ENCODE measurements at regions not wholly inside any gene's neighbourhood (a gene's known extent, or its start where the extent isn't known, plus 50 kb on each side); places are given as distances from the start of the nearest gene placed in this dataset.

DNA sequence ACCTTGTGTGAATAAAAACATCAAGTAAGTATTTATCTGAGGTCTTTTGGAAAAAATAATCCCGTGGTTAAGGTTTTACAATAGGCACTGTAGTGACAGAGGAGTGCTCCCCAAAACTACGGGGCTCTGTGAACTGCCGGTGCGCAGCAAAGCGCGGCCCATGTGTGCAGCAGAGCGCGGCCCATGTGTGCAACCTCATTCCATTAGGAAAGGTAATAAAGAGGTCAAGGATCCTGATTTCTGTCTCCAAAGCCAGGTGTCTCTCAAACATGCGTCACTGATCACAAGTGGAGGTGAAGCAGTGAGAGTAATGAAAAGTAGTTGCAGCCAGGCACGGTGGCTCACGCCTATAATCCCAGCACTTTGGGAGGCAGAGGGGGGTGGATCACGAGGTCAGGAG, 58.7 kb downstream of the MRPL57 start:
- intact Hi-C loops (cut with micrococcal nuclease), result no loop called here

DNA sequence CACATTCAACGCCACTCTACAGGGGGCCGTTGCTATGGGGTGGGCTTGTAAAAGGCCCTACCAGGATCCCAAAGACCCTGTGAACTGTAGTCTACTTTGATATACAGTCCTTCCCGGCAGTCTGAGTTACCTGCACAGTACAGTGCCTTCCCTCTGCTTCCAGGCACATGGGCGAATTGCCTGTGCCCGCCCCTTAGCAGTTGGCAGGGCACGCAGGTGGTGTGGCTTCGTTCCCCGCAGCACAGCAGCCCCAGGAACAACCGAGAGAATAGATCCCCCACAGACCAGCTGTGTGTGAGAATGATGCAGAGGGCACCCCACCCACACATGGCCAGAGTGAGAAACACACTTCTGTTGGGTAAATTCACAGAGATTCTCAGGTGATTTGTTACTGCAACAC, 60.6 kb downstream of the MRPL57 start:
- H3K27me3 Mint-ChIP-seq (ENCODE audit: low read depth in 2 of 2), result peaks cover 3 to 12% of the 10 kb centered on the region in 2 donors
- H3K27ac Mint-ChIP-seq, result no peak overlapping the region
- no peak for ATAC-seq
- TF ChIP-seq, protein P1, sequence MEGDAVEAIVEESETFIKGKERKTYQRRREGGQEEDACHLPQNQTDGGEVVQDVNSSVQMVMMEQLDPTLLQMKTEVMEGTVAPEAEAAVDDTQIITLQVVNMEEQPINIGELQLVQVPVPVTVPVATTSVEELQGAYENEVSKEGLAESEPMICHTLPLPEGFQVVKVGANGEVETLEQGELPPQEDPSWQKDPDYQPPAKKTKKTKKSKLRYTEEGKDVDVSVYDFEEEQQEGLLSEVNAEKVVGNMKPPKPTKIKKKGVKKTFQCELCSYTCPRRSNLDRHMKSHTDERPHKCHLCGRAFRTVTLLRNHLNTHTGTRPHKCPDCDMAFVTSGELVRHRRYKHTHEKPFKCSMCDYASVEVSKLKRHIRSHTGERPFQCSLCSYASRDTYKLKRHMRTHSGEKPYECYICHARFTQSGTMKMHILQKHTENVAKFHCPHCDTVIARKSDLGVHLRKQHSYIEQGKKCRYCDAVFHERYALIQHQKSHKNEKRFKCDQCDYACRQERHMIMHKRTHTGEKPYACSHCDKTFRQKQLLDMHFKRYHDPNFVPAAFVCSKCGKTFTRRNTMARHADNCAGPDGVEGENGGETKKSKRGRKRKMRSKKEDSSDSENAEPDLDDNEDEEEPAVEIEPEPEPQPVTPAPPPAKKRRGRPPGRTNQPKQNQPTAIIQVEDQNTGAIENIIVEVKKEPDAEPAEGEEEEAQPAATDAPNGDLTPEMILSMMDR (IDR thresholded peaks at IDR 0.05), result no peak
- no peaks in the 10 kb centered on the region for H3K36me3 Mint-ChIP-seq
- intact Hi-C loops (cut with micrococcal nuclease), result no loop called here
- H3K4me1 Mint-ChIP-seq, result peaks cover 0 to 6% of the 10 kb centered on the region in 2 donors
- Histone ChIP-seq H3K36me3 (ENCODE audit: control insufficient read depth, insufficient read depth, low read length) (no peaks in the 10 kb centered on the region), H3K9me3 (ENCODE audit: control insufficient read depth, insufficient read depth, low read length) (no peaks in the 10 kb centered on the region), H3K27me3 (ENCODE audit: control insufficient read depth, insufficient read depth, low read length) (no peaks in the 10 kb centered on the region), H3K4me3 (ENCODE audit: low read length) (no peak overlapping the region), H3K27ac (ENCODE audit: low read length) (no peak overlapping the region), H3K4me1 (ENCODE audit: control insufficient read depth, insufficient read depth, low read length) (no peaks in the 10 kb centered on the region)
- no peaks in the 10 kb centered on the region for H3K9me3 Mint-ChIP-seq
- 43% methylated on average over 9 of the region's 9 CpGs for WGBS (ENCODE audit: insufficient coverage)
- no peak for DNase-seq
- H3K4me3 Mint-ChIP-seq, result no peak overlapping the region

More for the DNA sequence above, 58.7 kb downstream of the MRPL57 start:
- Mint-ChIP-seq H3K4me1 (no peaks in the 10 kb centered on the region), H3K27ac (no peak overlapping the region), H3K9me3 (no peaks in the 10 kb centered on the region), H3K27me3 (ENCODE audit: low read depth in 2 of 2) (peaks cover 3 to 4% of the 10 kb centered on the region in 2 donors), H3K36me3 (no peaks in the 10 kb centered on the region), H3K4me3 (no peak overlapping the region)
- H3K9me3 ChIP-seq (ENCODE audit: control insufficient read depth, insufficient read depth, low read length), result no peaks in the 10 kb centered on the region
- WGBS (ENCODE audit: insufficient coverage), result 89% methylated on average over 12 of the region's 12 CpGs
- DNase-seq, result no peak
- no peak overlapping the region for H3K4me3 ChIP-seq (ENCODE audit: low read length)
- H3K27ac ChIP-seq (ENCODE audit: low read length), result no peak overlapping the region
- TF ChIP-seq, protein P1 (IDR thresholded peaks at IDR 0.05), result no peak
- no peaks in the 10 kb centered on the region for H3K4me1 ChIP-seq (ENCODE audit: control insufficient read depth, insufficient read depth, low read length)
- ATAC-seq, result no peak
- H3K27me3 ChIP-seq (ENCODE audit: control insufficient read depth, insufficient read depth, low read length), result no peaks in the 10 kb centered on the region
- no peaks in the 10 kb centered on the region for H3K36me3 ChIP-seq (ENCODE audit: control insufficient read depth, insufficient read depth, low read length)

DNA sequence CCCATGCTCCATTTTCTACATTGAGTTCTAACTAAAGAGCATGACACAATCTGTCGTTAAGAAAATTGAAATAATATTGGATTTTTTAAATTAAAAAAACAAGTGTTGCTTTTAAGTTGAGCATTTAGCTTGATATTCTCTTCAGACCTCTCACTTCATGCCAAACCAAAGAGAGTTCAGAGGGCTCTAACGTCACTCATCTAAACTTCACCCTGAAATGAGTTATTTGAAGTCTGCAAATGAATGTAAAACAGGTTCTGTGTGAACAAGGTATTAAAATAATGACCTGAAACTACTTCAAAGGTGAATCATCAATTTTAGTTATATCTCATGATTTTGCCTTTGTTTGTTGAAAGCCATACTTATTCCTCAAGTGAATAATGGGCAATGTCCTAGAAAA, 61.8 kb downstream of the MRPL57 start:
- intact Hi-C loops (cut with micrococcal nuclease), result no loop called here

DNA sequence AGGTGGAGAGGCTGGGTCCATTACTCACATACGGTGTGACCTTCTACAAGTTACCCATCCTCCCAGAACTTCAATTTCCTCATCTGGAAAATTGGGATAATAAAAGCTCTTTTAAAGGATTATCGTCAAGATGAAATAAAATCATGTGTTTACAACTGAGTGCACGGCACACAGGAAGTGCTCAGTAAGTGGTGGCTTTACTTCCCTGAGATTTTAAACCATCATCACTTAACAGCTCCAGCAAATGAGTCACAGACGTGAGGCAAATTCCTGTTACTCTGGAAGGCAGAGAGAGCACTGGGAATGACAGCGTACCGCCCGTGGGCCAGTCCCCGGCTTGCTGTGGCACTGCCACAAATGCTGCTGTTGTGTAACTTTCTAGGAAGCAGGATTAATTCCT, 64.1 kb downstream of the MRPL57 start:
- Mint-ChIP-seq H3K4me3 (no peak overlapping the region), H3K27me3 (ENCODE audit: low read depth in 2 of 2) (peaks cover 3 to 12% of the 10 kb centered on the region in 2 donors), H3K27ac (no peak overlapping the region), H3K36me3 (no peaks in the 10 kb centered on the region), H3K9me3 (no peaks in the 10 kb centered on the region), H3K4me1 (peaks cover 0 to 6% of the 10 kb centered on the region in 2 donors)
- H3K36me3 ChIP-seq (ENCODE audit: control insufficient read depth, insufficient read depth, low read length), result no peaks in the 10 kb centered on the region
- no peak for ATAC-seq
- no peaks in the 10 kb centered on the region for H3K9me3 ChIP-seq (ENCODE audit: control insufficient read depth, insufficient read depth, low read length)
- H3K4me3 ChIP-seq (ENCODE audit: low read length), result no peak overlapping the region
- WGBS (ENCODE audit: insufficient coverage), result 52% methylated on average over 7 of the region's 8 CpGs
- TF ChIP-seq, protein P1 (IDR thresholded peaks at IDR 0.05), result no peak
- no peak for DNase-seq
- no peaks in the 10 kb centered on the region for H3K27me3 ChIP-seq (ENCODE audit: control insufficient read depth, insufficient read depth, low read length)
- no peak overlapping the region for H3K27ac ChIP-seq (ENCODE audit: low read length)
- H3K4me1 ChIP-seq (ENCODE audit: control insufficient read depth, insufficient read depth, low read length), result no peaks in the 10 kb centered on the region
- intact Hi-C loops (cut with micrococcal nuclease), result no loop called here

More for the DNA sequence above, 61.8 kb downstream of the MRPL57 start:
- no peaks in the 10 kb centered on the region for H3K27me3 ChIP-seq (ENCODE audit: control insufficient read depth, insufficient read depth, low read length)
- no peak overlapping the region for H3K4me3 Mint-ChIP-seq
- H3K36me3 ChIP-seq (ENCODE audit: control insufficient read depth, insufficient read depth, low read length), result no peaks in the 10 kb centered on the region
- H3K27me3 Mint-ChIP-seq (ENCODE audit: low read depth in 2 of 2), result peaks cover 3 to 12% of the 10 kb centered on the region in 2 donors
- WGBS (ENCODE audit: insufficient coverage), result no CpG with 5 or more reads among the region's 2 CpGs
- H3K27ac ChIP-seq (ENCODE audit: low read length), result no peak overlapping the region
- DNase-seq (no peak), ATAC-seq (no peak)
- H3K9me3 ChIP-seq (ENCODE audit: control insufficient read depth, insufficient read depth, low read length), result no peaks in the 10 kb centered on the region
- H3K4me1 Mint-ChIP-seq, result peaks cover 0 to 6% of the 10 kb centered on the region in 2 donors
- TF ChIP-seq, protein P1 (IDR thresholded peaks at IDR 0.05), result no peak
- H3K27ac Mint-ChIP-seq, result no peak overlapping the region
- H3K4me3 ChIP-seq (ENCODE audit: low read length), result no peak overlapping the region
- H3K4me1 ChIP-seq (ENCODE audit: control insufficient read depth, insufficient read depth, low read length), result no peaks in the 10 kb centered on the region
- no peaks in the 10 kb centered on the region for H3K36me3 Mint-ChIP-seq
- no peaks in the 10 kb centered on the region for H3K9me3 Mint-ChIP-seq

Data from natural killer cell (primary cell).